OCI-LY7 (cell line): ENCODE measurements at regions not wholly inside any gene's neighbourhood (a gene's known extent, or its start where the extent isn't known, plus 50 kb on each side); places are given as distances from the start of the nearest gene placed in this dataset.
A peak's percentile ranks its signal among the peaks of the same experiment; 100 is the strongest.

ENCODE experiments used
- CTCF ChIP-seq: fragments of 200-600 bp; sonication (generic); conservative IDR thresholded peaks from 2 replicates; pipeline ENCODE4 v1.5.1; 2014; ENCODE audit warnings: mild to moderate bottlenecking, antibody characterized with exemption, low read length, moderate library complexity, mixed read lengths
- EZH2phosphoT487 ChIP-seq: fragments of 200-600 bp; sonication (generic); IDR thresholded peaks from 2 replicates; pipeline ENCODE4 v1.6.1; 2018; ENCODE audit warnings: low read depth, borderline replicate concordance, mild to moderate bottlenecking, mixed run types, antibody characterized with exemption, low read length, moderate library complexity, mixed read lengths

- TF ChIP-seq CTCF (peak; percentile 49; the same call in 1 of the 2 replicates), EZH2phosphoT487 (no peak)
Observed at GRCh38 chrX:148380107-148380506, 120.3 kb upstream of the AFF2 start.
